SK-N-SH (cell line): ENCODE measurements at regions not wholly inside any gene's neighbourhood (a gene's known extent, or its start where the extent isn't known, plus 50 kb on each side); places are given as distances from the start of the nearest gene placed in this dataset.

ENCODE experiments used
- CTCF ChIA-PET: fragments of 300-600, 350-600 bp; formaldehyde crosslinking; extraction: SDS; loops from one replicate; lab custom pipeline; 2021; lab: Yijun Ruan, JAX
- POLR2A ChIA-PET: fragments of 350-600 bp; sonication (Branson Sonifier 250); formaldehyde crosslinking; extraction: SDS; loops from one replicate; lab custom pipeline; 2020; ENCODE audit warnings: antibody characterized with exemption, inconsistent platforms; lab: Yijun Ruan, JAX
- DNase-seq: peaks from one replicate; pipeline ENCODE4 v3.0.0; 2012
- H2AFZ ChIP-seq: fragments of 200-600 bp; sonication (generic); 2 replicates; pipeline ENCODE4 v1.8.1; 2016; ENCODE audit warnings: antibody characterized with exemption, mild to moderate bottlenecking, low read depth
- H3F3A ChIP-seq: fragments of 200-600 bp; sonication (generic); replicated peaks from 2 replicates; pipeline ENCODE3; 2016; ENCODE audit warnings: antibody characterized with exemption, mild to moderate bottlenecking; ENCODE audit not compliant: insufficient read depth
- H3K27ac ChIP-seq, 2 experiments: fragments of 200-500 bp in 1 of 2; fragments of 200-600 bp in 1 of 2; sonication (Bioruptor generic) in 1 of 2; sonication (generic), shearing (Covaris generic) in 1 of 2; 2 replicates each; pipeline versions ENCODE4 v1.5.1 to v1.6.1; 2014 to 2016; ENCODE audit warnings: low read depth in 2 of 2, inconsistent platforms in 1 of 2, low read length in 1 of 2, mild to moderate bottlenecking in 1 of 2, mixed read lengths in 1 of 2
- H3K27me3 ChIP-seq: fragments of 200-600 bp; sonication (generic), shearing (Covaris generic); 2 replicates; pipeline ENCODE4 v1.6.1; 2016; ENCODE audit warnings: mixed run types; ENCODE audit not compliant: insufficient read depth
- H3K36me3 ChIP-seq, 2 experiments: fragments of 200-500 bp in 1 of 2; fragments of 200-600 bp in 1 of 2; sonication (Bioruptor generic) in 1 of 2; sonication (generic) in 1 of 2; replicated peaks in 1 of 2; 2 replicates each; pipeline versions ENCODE3 to v1.5.1; 2014 to 2016; ENCODE audit warnings: low read length in 1 of 2, mild to moderate bottlenecking in 1 of 2; ENCODE audit not compliant: insufficient read depth in 2 of 2, control insufficient read depth in 1 of 2
- H3K4me1 ChIP-seq, 2 experiments: fragments of 200-500 bp in 1 of 2; fragments of 200-600 bp in 1 of 2; sonication (Bioruptor generic) in 1 of 2; sonication (generic), shearing (Covaris generic) in 1 of 2; 2 replicates each; pipeline versions ENCODE4 v1.5.1 to v1.6.1; 2014 to 2016; ENCODE audit warnings: low read depth in 1 of 2, low read length in 1 of 2, mixed run types in 1 of 2; ENCODE audit not compliant: insufficient read depth in 2 of 2, control insufficient read depth in 1 of 2
- H3K4me2 ChIP-seq: fragments of 200-600 bp; sonication (generic), shearing (Covaris generic); 2 replicates; pipeline ENCODE4 v1.6.1; 2017; ENCODE audit warnings: mixed run types
- H3K4me3 ChIP-seq, 2 experiments: fragments of 200-500 bp in 1 of 2; fragments of 200-600 bp in 1 of 2; sonication (Bioruptor generic) in 1 of 2; sonication (generic), shearing (Covaris generic) in 1 of 2; 2 replicates each; pipeline versions ENCODE4 v1.5.1 to v1.8.1; 2014 to 2016; ENCODE audit warnings: low read depth in 2 of 2, inconsistent platforms in 1 of 2, low read length in 1 of 2, mild to moderate bottlenecking in 1 of 2, mixed read lengths in 1 of 2, moderate library complexity in 1 of 2
- H3K79me2 ChIP-seq: fragments of 200-600 bp; sonication (generic); 2 replicates; pipeline ENCODE4 v1.8.1; 2017; ENCODE audit warnings: mild to moderate bottlenecking; ENCODE audit not compliant: insufficient read depth
- H3K9ac ChIP-seq: fragments of 200-600 bp; sonication (generic); 2 replicates; pipeline ENCODE4 v1.6.1; 2017; ENCODE audit warnings: mixed run types
- H3K9me2 ChIP-seq: fragments of 200-600 bp; sonication (generic); 2 replicates; pipeline ENCODE4 v1.6.1; 2017; ENCODE audit warnings: mixed run types
- H3K9me3 ChIP-seq: fragments of 200-600 bp; sonication (generic); 2 replicates; pipeline ENCODE4 v1.6.1; 2017; ENCODE audit warnings: mixed run types, mild to moderate bottlenecking, moderate library complexity
- H4K20me1 ChIP-seq: fragments of 200-600 bp; sonication (generic); 2 replicates; pipeline ENCODE4 v1.6.1; 2017; ENCODE audit warnings: mild to moderate bottlenecking, mixed run types; ENCODE audit not compliant: insufficient read depth
- CHD2 ChIP-seq: fragments of 150-350 bp; IDR thresholded peaks from 2 replicates; pipeline ENCODE4 v1.6.1; 2018; ENCODE audit warnings: low read length; ENCODE audit not compliant: partially characterized antibody
- ELF1 ChIP-seq: IDR thresholded peaks from 2 replicates; pipeline ENCODE4 v1.4.0; 2012
- GABPA ChIP-seq: IDR thresholded peaks from 2 replicates; pipeline ENCODE4 v1.4.0; 2012; ENCODE audit warnings: low read depth, mild to moderate bottlenecking
- MAX ChIP-seq: IDR thresholded peaks from 2 replicates; pipeline ENCODE4 v1.4.0; 2012; ENCODE audit warnings: low read depth
- MEF2A ChIP-seq: IDR thresholded peaks from 2 replicates; pipeline ENCODE4 v1.4.0; 2012; ENCODE audit warnings: low read depth, borderline replicate concordance
- NFIC ChIP-seq: IDR thresholded peaks from 2 replicates; pipeline ENCODE4 v1.4.0; 2012; ENCODE audit warnings: borderline replicate concordance
- NRF1 ChIP-seq: IDR thresholded peaks from 2 replicates; pipeline ENCODE4 v1.6.1; 2012; ENCODE audit warnings: low read depth, mild to moderate bottlenecking, low read length
- PBX3 ChIP-seq: IDR thresholded peaks from 2 replicates; pipeline ENCODE4; 2012
- RAD21 ChIP-seq: IDR thresholded peaks from 2 replicates; pipeline ENCODE4 v1.6.1; 2012; ENCODE audit warnings: mild to moderate bottlenecking, low read length
- RFX5 ChIP-seq: IDR thresholded peaks from 2 replicates; pipeline ENCODE4 v1.6.1; 2012; ENCODE audit warnings: mild to moderate bottlenecking, improper control_type of control experiment, low read length
- RXRA ChIP-seq: IDR thresholded peaks from 2 replicates; pipeline ENCODE4 v1.4.0; 2012; ENCODE audit warnings: low read depth, mild to moderate bottlenecking, borderline replicate concordance
- SMC3 ChIP-seq: IDR thresholded peaks from 2 replicates; pipeline ENCODE4 v1.6.1; 2012; ENCODE audit warnings: low read depth, low read length, improper control_type of control experiment
- TCF12 ChIP-seq: IDR thresholded peaks from 2 replicates; pipeline ENCODE4 v1.4.0; 2012
- USF1 ChIP-seq: IDR thresholded peaks from 2 replicates; pipeline ENCODE4 v1.4.0; 2012; ENCODE audit warnings: low read depth, borderline replicate concordance
- USF2 ChIP-seq: fragments of 150-350 bp; IDR thresholded peaks from 2 replicates; pipeline ENCODE4 v1.6.1; 2017; ENCODE audit warnings: antibody characterized with exemption, low read length, low read depth, borderline replicate concordance
- WGBS: methylation state at CpG from one replicate; pipeline ENCODE4 v1.1.6; 2017; ENCODE audit warnings: low lambda C conversion rate; 5-methylcytosine and 5-hydroxymethylcytosine counted together

- WGBS: 90% methylated on average over 2 of the region's 2 CpGs
- H3K79me2 ChIP-seq: no peaks in the 10 kb centered on the region
- no peak overlapping the region for H2AFZ ChIP-seq
- no peaks in the 10 kb centered on the region for H3F3A ChIP-seq
- H3K9ac ChIP-seq: no peak overlapping the region
- no peaks in the 10 kb centered on the region for H3K9me3 ChIP-seq
- H3K9me2 ChIP-seq: no peaks in the 10 kb centered on the region
- no peak overlapping the region for H3K4me2 ChIP-seq
- CTCF ChIA-PET: no interaction called here
- TF ChIP-seq NFIC (no peak), NRF1 (no peak), GABPA (no peak), ELF1 (no peak), RAD21 (no peak), MAX (no peak), USF1 (no peak), CHD2 (no peak), TCF12 (no peak), RFX5 (no peak), USF2 (no peak), SMC3 (no peak)
- DNase-seq: no peak
- H4K20me1 ChIP-seq: no peaks in the 10 kb centered on the region
- H3K36me3 ChIP-seq: no peaks in the 10 kb centered on the region
- no peaks in the 10 kb centered on the region; a peak in 1 of 4 replicates for H3K4me1 ChIP-seq
- POLR2A ChIA-PET: no interaction called here
- H3K27ac ChIP-seq: no peak overlapping the region
- H3K27me3 ChIP-seq: no peaks in the 10 kb centered on the region
- no peak overlapping the region for H3K4me3 ChIP-seq
These were observed 1458.8 kb upstream of the ACO1 start for GRCh38 chr9:30925635-30926034.

- Histone ChIP-seq H4K20me1 (no peaks in the 10 kb centered on the region), H3K9ac (no peak overlapping the region), H3K9me2 (no peaks in the 10 kb centered on the region), H2AFZ (no peak overlapping the region), H3K4me3 (no peak overlapping the region), H3K9me3 (no peaks in the 10 kb centered on the region), H3K4me1 (no peaks in the 10 kb centered on the region; a peak in 1 of 4 replicates), H3K27me3 (no peaks in the 10 kb centered on the region), H3K4me2 (no peak overlapping the region), H3F3A (no peaks in the 10 kb centered on the region), H3K27ac (no peak overlapping the region), H3K79me2 (no peaks in the 10 kb centered on the region), H3K36me3 (no peaks in the 10 kb centered on the region)
- ChIA-PET CTCF (no interaction called here), POLR2A (no interaction called here)
- no peak for TF ChIP-seq PBX3
- no peak for TF ChIP-seq TCF12
- TF ChIP-seq GABPA: no peak
- TF ChIP-seq RXRA: no peak
- TF ChIP-seq MEF2A: no peak
- no peak for TF ChIP-seq SMC3
- TF ChIP-seq RAD21: no peak
- WGBS: 61% methylated on average over 4 of the region's 4 CpGs
- no peak for DNase-seq
These were observed 1456.4 kb upstream of the ACO1 start for GRCh38 chr9:30928045-30928444.
